Mesendoderm (in vitro differentiated cells): ENCODE measurements at regions not wholly inside any gene's neighbourhood (a gene's known extent, or its start where the extent isn't known, plus 50 kb on each side); places are given as distances from the start of the nearest gene placed in this dataset.

Source experiments
- DNase-seq: peaks from one replicate; pipeline ENCODE4 v3.0.0; 2013
- H2AK5ac ChIP-seq: 2 replicates; pipeline ENCODE4 v1.6.1; 2013; ENCODE audit warnings: low read length, inconsistent platforms
- H2BK120ac ChIP-seq: 2 replicates; pipeline ENCODE4 v1.6.1; 2013; ENCODE audit warnings: low read depth, mild to moderate bottlenecking, low read length, moderate library complexity, mixed read lengths
- H2BK15ac ChIP-seq: replicated peaks from 2 replicates; pipeline ENCODE4 v1.6.1; 2013; ENCODE audit warnings: low read depth, mild to moderate bottlenecking, moderate library complexity
- H2BK5ac ChIP-seq: 2 replicates; pipeline ENCODE4 v1.6.1; 2013; ENCODE audit warnings: low read length, inconsistent platforms
- H3K18ac ChIP-seq: 2 replicates; pipeline ENCODE4 v1.6.1; 2013; ENCODE audit warnings: mild to moderate bottlenecking, low read length, mixed read lengths
- H3K23ac ChIP-seq: one replicate; pipeline ENCODE4 v1.6.1; 2013; ENCODE audit warnings: low read length
- H3K27ac ChIP-seq: 2 replicates; pipeline ENCODE4 v1.5.1; 2013; ENCODE audit warnings: low read depth, mild to moderate bottlenecking, inconsistent platforms, low read length, moderate library complexity
- H3K27me3 ChIP-seq: 2 replicates; pipeline ENCODE4 v1.6.1; 2013; ENCODE audit warnings: low read length, control low read depth, mild to moderate bottlenecking, inconsistent platforms; ENCODE audit not compliant: insufficient read depth, poor library complexity
- H3K36me3 ChIP-seq: 2 replicates; pipeline ENCODE4 v1.6.1; 2013; ENCODE audit warnings: low read length, inconsistent platforms; ENCODE audit not compliant: control insufficient read depth, insufficient read depth
- H3K4ac ChIP-seq: one replicate; pipeline ENCODE4 v1.6.1; 2013; ENCODE audit warnings: low read depth, mild to moderate bottlenecking, low read length, moderate library complexity
- H3K4me1 ChIP-seq: 2 replicates; pipeline ENCODE4 v1.6.1; 2013; ENCODE audit warnings: low read depth, low read length, inconsistent platforms; ENCODE audit not compliant: control insufficient read depth
- H3K4me2 ChIP-seq: 2 replicates; pipeline ENCODE4 v1.6.1; 2013; ENCODE audit warnings: low read length
- H3K4me3 ChIP-seq: 2 replicates; pipeline ENCODE4 v1.5.1; 2013; ENCODE audit warnings: mild to moderate bottlenecking, low read length
- H3K56ac ChIP-seq: one replicate; pipeline ENCODE4 v1.6.1; 2013; ENCODE audit warnings: low read length
- H3K79me1 ChIP-seq: 2 replicates; pipeline ENCODE4 v1.6.1; 2013; ENCODE audit warnings: low read length, inconsistent platforms
- H3K79me2 ChIP-seq: 2 replicates; pipeline ENCODE4 v1.6.1; 2013; ENCODE audit warnings: mild to moderate bottlenecking, low read length; ENCODE audit not compliant: control insufficient read depth, insufficient read depth
- H3K9ac ChIP-seq: 2 replicates; pipeline ENCODE4 v1.6.1; 2013; ENCODE audit warnings: low read length, inconsistent platforms
- H4K5ac ChIP-seq: one replicate; pipeline ENCODE4 v1.6.1; 2013; ENCODE audit warnings: low read length
- H4K8ac ChIP-seq: one replicate; pipeline ENCODE4 v1.6.1; 2013; ENCODE audit warnings: low read depth, mild to moderate bottlenecking, control low read depth, low read length, moderate library complexity
- WGBS: extraction: QIAGEN DNeasy Blood & Tissue Kit; methylation state at CpG from one replicate; pipeline ENCODE4 v1.1.7; 2013; ENCODE audit warnings: low lambda C conversion rate, missing lambda C conversion rate; ENCODE audit not compliant: insufficient coverage; ENCODE audit errors: extremely low coverage; 5-methylcytosine and 5-hydroxymethylcytosine counted together

- H2BK120ac ChIP-seq = no peak overlapping the region
- no peak overlapping the region for H3K4ac ChIP-seq
- H3K79me1 ChIP-seq = no peaks in the 10 kb centered on the region
- no peak overlapping the region for H2BK5ac ChIP-seq
- peaks cover 2% of the 10 kb centered on the region for H3K4me1 ChIP-seq
- H3K9ac ChIP-seq = no peak overlapping the region
- no peak overlapping the region for H3K4me3 ChIP-seq
- no peak for DNase-seq
- H3K79me2 ChIP-seq = no peaks in the 10 kb centered on the region
- H4K5ac ChIP-seq = no peak overlapping the region
- no CpG with 5 or more reads among the region's 15 CpGs for WGBS
- H2BK15ac ChIP-seq = no peak overlapping the region
- H3K4me2 ChIP-seq = no peak overlapping the region
- no peaks in the 10 kb centered on the region for H3K27me3 ChIP-seq
- H2AK5ac ChIP-seq = no peak overlapping the region
- H3K18ac ChIP-seq = no peak overlapping the region
- H3K56ac ChIP-seq = no peak overlapping the region
- H3K36me3 ChIP-seq = no peaks in the 10 kb centered on the region
- no peak overlapping the region for H3K27ac ChIP-seq
- no peak overlapping the region for H3K23ac ChIP-seq
- H4K8ac ChIP-seq = no peak overlapping the region
These were observed 127.4 kb downstream of the IRF8 start for GRCh38 chr16:86026171-86026910.

GRCh38 chr16:86026916-86027315 lies 128.0 kb downstream of the IRF8 start:
- Histone ChIP-seq H3K4me2 (no peak overlapping the region), H3K18ac (no peak overlapping the region), H3K27me3 (no peaks in the 10 kb centered on the region), H4K5ac (no peak overlapping the region), H3K36me3 (no peaks in the 10 kb centered on the region), H2BK5ac (no peak overlapping the region), H2AK5ac (no peak overlapping the region), H3K23ac (no peak overlapping the region), H4K8ac (no peak overlapping the region), H3K56ac (no peak overlapping the region), H2BK15ac (no peak overlapping the region), H3K9ac (no peak overlapping the region), H3K4ac (no peak overlapping the region), H3K79me2 (no peaks in the 10 kb centered on the region), H3K79me1 (no peaks in the 10 kb centered on the region), H3K27ac (no peak overlapping the region), H3K4me3 (no peak overlapping the region), H3K4me1 (peaks cover 2% of the 10 kb centered on the region), H2BK120ac (no peak overlapping the region)
- DNase-seq = no peak
- WGBS = no CpG with 5 or more reads among the region's 7 CpGs

- no peak overlapping the region for H3K4me3 ChIP-seq
- H2AK5ac ChIP-seq = no peak overlapping the region
- no peak overlapping the region for H4K5ac ChIP-seq
- no peaks in the 10 kb centered on the region for H3K27me3 ChIP-seq
- H2BK120ac ChIP-seq = no peak overlapping the region
- no peak overlapping the region for H3K27ac ChIP-seq
- H3K36me3 ChIP-seq = no peaks in the 10 kb centered on the region
- no peaks in the 10 kb centered on the region for H3K79me2 ChIP-seq
- no peak overlapping the region for H4K8ac ChIP-seq
- H3K23ac ChIP-seq = no peak overlapping the region
- H3K4me2 ChIP-seq = no peak overlapping the region
- H3K56ac ChIP-seq = no peak overlapping the region
- no peak overlapping the region for H2BK15ac ChIP-seq
- no peak overlapping the region for H3K4ac ChIP-seq
- no peaks in the 10 kb centered on the region for H3K79me1 ChIP-seq
- DNase-seq = no peak
- H2BK5ac ChIP-seq = no peak overlapping the region
- H3K9ac ChIP-seq = no peak overlapping the region
- H3K4me1 ChIP-seq = peaks cover 2% of the 10 kb centered on the region
- no peak overlapping the region for H3K18ac ChIP-seq
- WGBS = no CpG with 5 or more reads among the region's 11 CpGs
These were observed 128.6 kb downstream of the IRF8 start for GRCh38 chr16:86027373-86028126.

GRCh38 chr16:86029131-86029741 lies 130.3 kb downstream of the IRF8 start:
- peaks cover 2% of the 10 kb centered on the region for H3K4me1 ChIP-seq
- no peaks in the 10 kb centered on the region for H3K79me2 ChIP-seq

GRCh38 chr16:86030116-86030515 lies 131.2 kb downstream of the IRF8 start:
- DNase-seq = no peak
- peaks cover 2% of the 10 kb centered on the region for H3K4me1 ChIP-seq
- no peak overlapping the region for H3K23ac ChIP-seq
- no peaks in the 10 kb centered on the region for H3K27me3 ChIP-seq
- H3K27ac ChIP-seq = no peak overlapping the region
- no peaks in the 10 kb centered on the region for H3K36me3 ChIP-seq
- H3K79me1 ChIP-seq = no peaks in the 10 kb centered on the region
- WGBS = no CpG with 5 or more reads among the region's 10 CpGs
- H3K4ac ChIP-seq = no peak overlapping the region
- no peak overlapping the region for H2BK15ac ChIP-seq
- no peak overlapping the region for H4K8ac ChIP-seq
- H2BK120ac ChIP-seq = no peak overlapping the region
- no peak overlapping the region for H3K9ac ChIP-seq
- no peak overlapping the region for H3K4me2 ChIP-seq
- H2AK5ac ChIP-seq = no peak overlapping the region
- no peaks in the 10 kb centered on the region for H3K79me2 ChIP-seq
- no peak overlapping the region for H3K4me3 ChIP-seq
- no peak overlapping the region for H3K56ac ChIP-seq
- no peak overlapping the region for H4K5ac ChIP-seq
- H2BK5ac ChIP-seq = no peak overlapping the region
- no peak overlapping the region for H3K18ac ChIP-seq

More at GRCh38 chr16:86029131-86029741, 130.3 kb downstream of the IRF8 start:
- Histone ChIP-seq H4K8ac (no peak overlapping the region), H3K27ac (no peak overlapping the region), H3K27me3 (no peaks in the 10 kb centered on the region), H2BK15ac (no peak overlapping the region), H3K9ac (no peak overlapping the region), H3K36me3 (no peaks in the 10 kb centered on the region), H3K79me1 (no peaks in the 10 kb centered on the region), H3K23ac (no peak overlapping the region), H2BK120ac (no peak overlapping the region), H3K4ac (no peak overlapping the region), H3K4me3 (no peak overlapping the region), H2BK5ac (no peak overlapping the region), H2AK5ac (no peak overlapping the region), H3K18ac (no peak overlapping the region), H3K56ac (no peak overlapping the region), H4K5ac (no peak overlapping the region), H3K4me2 (no peak overlapping the region)
- DNase-seq = no peak
- no CpG with 5 or more reads among the region's 20 CpGs for WGBS
